ENCODE measurements at regions not wholly inside any gene's neighbourhood (a gene's known extent, or its start where the extent isn't known, plus 50 kb on each side); places are given as distances from the start of the nearest gene placed in this dataset.

GRCh38 chr2:160876029-160876428 is 284.2 kb upstream of the TANK start:
- peaks cover 0 to 1% of the 10 kb centered on the region in 2 donors for H3K9me3 Mint-ChIP-seq
- DNase-seq, result no peak
- no peak for ATAC-seq (replicated peaks)
- no peak overlapping the region for H3K27ac Mint-ChIP-seq
- no peaks in the 10 kb centered on the region for H3K36me3 Mint-ChIP-seq
- H3K4me3 Mint-ChIP-seq, result no peak overlapping the region
- no peaks in the 10 kb centered on the region for H3K4me1 Mint-ChIP-seq
- peaks cover 2 to 3% of the 10 kb centered on the region in 2 donors for H3K27me3 Mint-ChIP-seq

GRCh38 chr2:160876765-160877164 is 283.5 kb upstream of the TANK start:
- Mint-ChIP-seq H3K4me3 (no peak overlapping the region), H3K27ac (no peak overlapping the region), H3K27me3 (peaks cover 0 to 1% of the 10 kb centered on the region in 2 donors), H3K9me3 (peaks cover 0 to 1% of the 10 kb centered on the region in 2 donors), H3K4me1 (no peaks in the 10 kb centered on the region), H3K36me3 (no peaks in the 10 kb centered on the region)
- ATAC-seq (replicated peaks) (no peak), DNase-seq (no peak)

- H3K4me1 Mint-ChIP-seq, result no peaks in the 10 kb centered on the region
- no peak overlapping the region for H3K27ac Mint-ChIP-seq
- ATAC-seq (replicated peaks) (no peak), DNase-seq (no peak)
- no peak overlapping the region for H3K4me3 Mint-ChIP-seq
- peaks cover 0 to 1% of the 10 kb centered on the region in 2 donors for H3K9me3 Mint-ChIP-seq
- no peaks in the 10 kb centered on the region for H3K36me3 Mint-ChIP-seq
- H3K27me3 Mint-ChIP-seq, result peaks cover 0 to 5% of the 10 kb centered on the region in 2 donors
Measured at GRCh38 chr2:160878618-160879017, 281.6 kb upstream of the TANK start.

GRCh38 chr2:160882906-160883305 is 277.3 kb upstream of the TANK start:
- DNase-seq, result no peak
- no peaks in the 10 kb centered on the region for H3K9me3 Mint-ChIP-seq
- H3K36me3 Mint-ChIP-seq, result no peaks in the 10 kb centered on the region
- ATAC-seq (replicated peaks), result no peak
- H3K4me3 Mint-ChIP-seq, result no peak overlapping the region
- no peaks in the 10 kb centered on the region for H3K4me1 Mint-ChIP-seq
- H3K27me3 Mint-ChIP-seq, result peaks cover 0 to 5% of the 10 kb centered on the region in 2 donors
- no peak overlapping the region for H3K27ac Mint-ChIP-seq

GRCh38 chr2:160884056-160884455 is 276.2 kb upstream of the TANK start:
- Mint-ChIP-seq H3K27ac (no peak overlapping the region), H3K36me3 (no peaks in the 10 kb centered on the region), H3K4me3 (no peak overlapping the region), H3K27me3 (peaks cover 0 to 5% of the 10 kb centered on the region in 2 donors), H3K9me3 (no peaks in the 10 kb centered on the region), H3K4me1 (no peaks in the 10 kb centered on the region)
- DNase-seq (no peak), ATAC-seq (replicated peaks) (no peak)

- no peaks in the 10 kb centered on the region for H3K27me3 Mint-ChIP-seq
- no peak overlapping the region for H3K4me3 Mint-ChIP-seq
- ATAC-seq (replicated peaks) (no peak), DNase-seq (no peak)
- no peaks in the 10 kb centered on the region for H3K4me1 Mint-ChIP-seq
- H3K9me3 Mint-ChIP-seq, result no peaks in the 10 kb centered on the region
- no peak overlapping the region for H3K27ac Mint-ChIP-seq
- no peaks in the 10 kb centered on the region for H3K36me3 Mint-ChIP-seq
Measured at GRCh38 chr2:160889439-160890170, 270.6 kb upstream of the TANK start.

GRCh38 chr2:160890667-160891352 is 269.4 kb upstream of the TANK start:
- H3K27ac Mint-ChIP-seq, result no peak overlapping the region
- no peak overlapping the region for H3K4me3 Mint-ChIP-seq
- no peaks in the 10 kb centered on the region for H3K4me1 Mint-ChIP-seq
- no peaks in the 10 kb centered on the region for H3K9me3 Mint-ChIP-seq
- H3K36me3 Mint-ChIP-seq, result no peaks in the 10 kb centered on the region
- ATAC-seq (replicated peaks) (no peak), DNase-seq (no peak)
- H3K27me3 Mint-ChIP-seq, result no peaks in the 10 kb centered on the region

- Mint-ChIP-seq H3K27ac (no peak overlapping the region), H3K9me3 (no peaks in the 10 kb centered on the region), H3K36me3 (no peaks in the 10 kb centered on the region), H3K27me3 (no peaks in the 10 kb centered on the region), H3K4me3 (no peak overlapping the region), H3K4me1 (no peaks in the 10 kb centered on the region)
- no peak for ATAC-seq (replicated peaks)
- no peak for DNase-seq
Measured at GRCh38 chr2:160891353-160891740, 268.9 kb upstream of the TANK start.

- Mint-ChIP-seq H3K9me3 (no peaks in the 10 kb centered on the region), H3K4me3 (no peak overlapping the region), H3K4me1 (no peaks in the 10 kb centered on the region), H3K27ac (no peak overlapping the region), H3K36me3 (no peaks in the 10 kb centered on the region), H3K27me3 (no peaks in the 10 kb centered on the region)
- ATAC-seq (replicated peaks) (no peak), DNase-seq (no peak)
Measured at GRCh38 chr2:160892204-160892603, 268.0 kb upstream of the TANK start.

- no peak for DNase-seq
- no peak for ATAC-seq (replicated peaks)
- no peaks in the 10 kb centered on the region for H3K36me3 Mint-ChIP-seq
- H3K9me3 Mint-ChIP-seq, result no peaks in the 10 kb centered on the region
- H3K27ac Mint-ChIP-seq, result no peak overlapping the region
- H3K27me3 Mint-ChIP-seq, result no peaks in the 10 kb centered on the region
- no peaks in the 10 kb centered on the region for H3K4me1 Mint-ChIP-seq
- no peak overlapping the region for H3K4me3 Mint-ChIP-seq
Measured at GRCh38 chr2:160893581-160893980, 266.6 kb upstream of the TANK start.

GRCh38 chr2:160898581-160899307 is 261.5 kb upstream of the TANK start:
- no peak overlapping the region for H3K27ac Mint-ChIP-seq
- H3K9me3 Mint-ChIP-seq, result no peaks in the 10 kb centered on the region

GRCh38 chr2:160901613-160902012 is 258.6 kb upstream of the TANK start:
- Mint-ChIP-seq H3K36me3 (no peaks in the 10 kb centered on the region), H3K4me3 (no peak overlapping the region), H3K27ac (no peak overlapping the region), H3K9me3 (no peaks in the 10 kb centered on the region), H3K27me3 (no peaks in the 10 kb centered on the region), H3K4me1 (no peaks in the 10 kb centered on the region)
- no peak for DNase-seq
- no peak for ATAC-seq (replicated peaks)

More at GRCh38 chr2:160898581-160899307, 261.5 kb upstream of the TANK start:
- Mint-ChIP-seq H3K36me3 (no peaks in the 10 kb centered on the region), H3K27me3 (no peaks in the 10 kb centered on the region), H3K4me3 (no peak overlapping the region), H3K4me1 (no peaks in the 10 kb centered on the region)
- ATAC-seq (replicated peaks), result no peak
- no peak for DNase-seq

GRCh38 chr2:160905862-160906261 is 254.4 kb upstream of the TANK start:
- Mint-ChIP-seq H3K27me3 (peaks cover 3 to 12% of the 10 kb centered on the region in 2 donors), H3K36me3 (no peaks in the 10 kb centered on the region), H3K4me3 (no peak overlapping the region), H3K27ac (no peak overlapping the region), H3K9me3 (no peaks in the 10 kb centered on the region), H3K4me1 (no peaks in the 10 kb centered on the region)
- ATAC-seq (replicated peaks) (no peak), DNase-seq (no peak)

GRCh38 chr2:160906878-160907277 is 253.3 kb upstream of the TANK start:
- Mint-ChIP-seq H3K9me3 (no peaks in the 10 kb centered on the region), H3K27me3 (peaks cover 3 to 12% of the 10 kb centered on the region in 2 donors), H3K27ac (no peak overlapping the region), H3K4me1 (no peaks in the 10 kb centered on the region), H3K36me3 (no peaks in the 10 kb centered on the region), H3K4me3 (no peak overlapping the region)
- ATAC-seq (replicated peaks), result no peak
- DNase-seq, result no peak

GRCh38 chr2:160907738-160908137 is 252.5 kb upstream of the TANK start:
- no peak overlapping the region for H3K27ac Mint-ChIP-seq
- H3K36me3 Mint-ChIP-seq, result no peaks in the 10 kb centered on the region
- H3K4me1 Mint-ChIP-seq, result no peaks in the 10 kb centered on the region
- ATAC-seq (replicated peaks) (no peak), DNase-seq (no peak)
- H3K9me3 Mint-ChIP-seq, result no peaks in the 10 kb centered on the region
- H3K27me3 Mint-ChIP-seq, result peaks cover 3 to 12% of the 10 kb centered on the region in 2 donors
- no peak overlapping the region for H3K4me3 Mint-ChIP-seq
